Smooth muscle cell (in vitro differentiated cells): ENCODE measurements at regions not wholly inside any gene's neighbourhood (a gene's known extent, or its start where the extent isn't known, plus 50 kb on each side); places are given as distances from the start of the nearest gene placed in this dataset.
A peak's percentile ranks its signal among the peaks of the same experiment; 100 is the strongest.

Experiments
- DNase-seq: peaks from one replicate; lab custom pipeline; 2025; ENCODE audit not compliant: unreplicated experiment; lab: John Stamatoyannopoulos, UW
- H2AFZ ChIP-seq: fragments of 200-600 bp; sonication (generic); 2 replicates; pipeline ENCODE4 v1.6.0; 2016; ENCODE audit warnings: antibody characterized with exemption, low read depth, mild to moderate bottlenecking
- H3F3A ChIP-seq: fragments of 200-600 bp; sonication (generic); 2 replicates; pipeline ENCODE4 v1.6.0; 2017; ENCODE audit warnings: antibody characterized with exemption, low read depth
- H3K27ac ChIP-seq: fragments of 200-600 bp; sonication (generic); 2 replicates; pipeline ENCODE4 v1.5.1; 2016; ENCODE audit warnings: low read depth, mild to moderate bottlenecking
- H3K27me3 ChIP-seq: fragments of 200-600 bp; sonication (generic); 2 replicates; pipeline ENCODE4 v1.6.1; 2016; ENCODE audit warnings: low read depth, mild to moderate bottlenecking
- H3K36me3 ChIP-seq: fragments of 200-600 bp; sonication (generic); 2 replicates; pipeline ENCODE4 v1.5.1; 2016; ENCODE audit warnings: low read depth
- H3K4me1 ChIP-seq: fragments of 200-600 bp; sonication (generic); 2 replicates; pipeline ENCODE4 v1.5.1; 2016; ENCODE audit warnings: low read depth
- H3K4me2 ChIP-seq: fragments of 200-600 bp; sonication (generic); 2 replicates; pipeline ENCODE4 v1.6.0; 2016; ENCODE audit warnings: mild to moderate bottlenecking
- H3K4me3 ChIP-seq: fragments of 200-600 bp; sonication (generic); 2 replicates; pipeline ENCODE4 v1.5.1; 2016; ENCODE audit warnings: mild to moderate bottlenecking
- H3K79me2 ChIP-seq: fragments of 200-600 bp; sonication (generic); 2 replicates; pipeline ENCODE4 v1.6.0; 2016; ENCODE audit warnings: low read depth, mild to moderate bottlenecking
- H3K9ac ChIP-seq: fragments of 200-600 bp; sonication (generic); 2 replicates; pipeline ENCODE4 v1.6.0; 2016; ENCODE audit warnings: low read depth
- H3K9me3 ChIP-seq: fragments of 200-600 bp; sonication (generic); replicated peaks from 2 replicates; pipeline ENCODE4 v1.5.1; 2016; ENCODE audit warnings: low read depth
- H4K20me1 ChIP-seq: fragments of 200-600 bp; sonication (generic); 2 replicates; pipeline ENCODE4 v1.6.0; 2016; ENCODE audit warnings: low read depth
- WGBS: methylation state at CpG from one replicate; pipeline ENCODE4 v1.1.7; 2016; ENCODE audit warnings: low lambda C conversion rate; 5-methylcytosine and 5-hydroxymethylcytosine counted together
- TF ChIP-seq, protein P1 (sequence below): fragments of 200-600 bp; sonication (generic); IDR thresholded peaks from 2 replicates; pipeline ENCODE4 v1.5.1; 2017; ENCODE audit warnings: borderline replicate concordance, mild to moderate bottlenecking, antibody characterized with exemption; ENCODE audit not compliant: insufficient read depth, poor library complexity, severe bottlenecking

- Histone ChIP-seq H4K20me1 (peaks cover 30% of the 10 kb centered on the region), H3K79me2 (peaks cover 27% of the 10 kb centered on the region), H3K4me3 (no peak overlapping the region), H3K9me3 (no peaks in the 10 kb centered on the region), H3K4me1 (no peaks in the 10 kb centered on the region), H2AFZ (no peak overlapping the region), H3K36me3 (no peaks in the 10 kb centered on the region), H3K27me3 (no peaks in the 10 kb centered on the region), H3K9ac (no peak overlapping the region), H3K27ac (no peak overlapping the region), H3K4me2 (no peak overlapping the region), H3F3A (no peaks in the 10 kb centered on the region)
- 96% methylated on average over 8 of the region's 8 CpGs for WGBS
- TF ChIP-seq, protein P1, sequence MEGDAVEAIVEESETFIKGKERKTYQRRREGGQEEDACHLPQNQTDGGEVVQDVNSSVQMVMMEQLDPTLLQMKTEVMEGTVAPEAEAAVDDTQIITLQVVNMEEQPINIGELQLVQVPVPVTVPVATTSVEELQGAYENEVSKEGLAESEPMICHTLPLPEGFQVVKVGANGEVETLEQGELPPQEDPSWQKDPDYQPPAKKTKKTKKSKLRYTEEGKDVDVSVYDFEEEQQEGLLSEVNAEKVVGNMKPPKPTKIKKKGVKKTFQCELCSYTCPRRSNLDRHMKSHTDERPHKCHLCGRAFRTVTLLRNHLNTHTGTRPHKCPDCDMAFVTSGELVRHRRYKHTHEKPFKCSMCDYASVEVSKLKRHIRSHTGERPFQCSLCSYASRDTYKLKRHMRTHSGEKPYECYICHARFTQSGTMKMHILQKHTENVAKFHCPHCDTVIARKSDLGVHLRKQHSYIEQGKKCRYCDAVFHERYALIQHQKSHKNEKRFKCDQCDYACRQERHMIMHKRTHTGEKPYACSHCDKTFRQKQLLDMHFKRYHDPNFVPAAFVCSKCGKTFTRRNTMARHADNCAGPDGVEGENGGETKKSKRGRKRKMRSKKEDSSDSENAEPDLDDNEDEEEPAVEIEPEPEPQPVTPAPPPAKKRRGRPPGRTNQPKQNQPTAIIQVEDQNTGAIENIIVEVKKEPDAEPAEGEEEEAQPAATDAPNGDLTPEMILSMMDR: no peak
- DNase-seq: no peak
Measured at GRCh38 chr14:71514941-71515919, 417.0 kb upstream of the RGS6 start.

DNA sequence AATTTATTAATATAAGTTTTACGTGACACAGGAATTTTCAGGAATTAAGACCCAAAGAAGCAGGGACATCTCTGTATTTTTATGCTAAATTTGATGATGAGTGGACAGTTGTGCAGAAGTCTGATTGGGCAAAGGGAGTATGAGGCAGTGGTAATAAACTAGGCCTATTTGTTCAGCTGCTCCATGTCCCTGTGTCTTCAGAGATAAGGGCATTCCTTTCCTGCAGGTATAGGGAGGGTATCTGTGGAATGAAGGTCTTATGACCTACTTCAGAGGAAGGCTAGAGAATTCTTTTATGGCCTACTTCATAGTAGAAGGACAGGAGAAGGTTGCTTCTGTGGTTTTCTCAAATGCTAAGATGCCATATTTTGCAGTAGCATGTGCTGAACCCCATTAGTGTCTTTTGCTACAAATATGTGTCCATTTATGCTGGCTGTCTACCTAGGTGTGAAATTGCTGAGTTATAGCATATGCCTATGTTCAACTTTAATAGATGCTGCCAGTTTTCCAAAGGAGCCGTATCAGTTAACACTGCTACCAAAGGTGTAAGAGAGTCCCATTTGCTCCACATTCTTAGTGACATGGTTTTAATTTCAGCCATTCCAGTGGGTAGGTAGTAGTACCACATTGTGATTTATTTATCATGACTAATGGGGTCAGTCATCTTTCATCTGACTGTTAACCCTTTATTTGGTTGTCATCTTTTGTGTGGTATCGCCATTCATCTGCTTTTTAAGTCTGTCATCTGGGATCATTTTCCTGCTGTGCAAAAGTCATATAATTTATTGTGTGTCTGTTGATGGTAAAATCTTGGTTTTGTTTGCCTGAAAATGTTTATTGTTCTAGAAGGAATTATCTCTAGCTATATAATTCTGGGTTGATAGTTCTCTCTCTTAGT is 410.7 kb upstream of the RGS6 start:
- DNase-seq: no peak
- no peak overlapping the region for H3K4me3 ChIP-seq
- peaks cover 44% of the 10 kb centered on the region for H3K79me2 ChIP-seq
- peaks cover 27% of the 10 kb centered on the region for H4K20me1 ChIP-seq
- no peaks in the 10 kb centered on the region for H3K9me3 ChIP-seq
- H3K9ac ChIP-seq: no peak overlapping the region
- TF ChIP-seq, protein P1: no peak
- WGBS: 95% methylated on average over 3 of the region's 3 CpGs
- no peak overlapping the region for H2AFZ ChIP-seq
- peaks cover 7% of the 10 kb centered on the region for H3F3A ChIP-seq
- no peak overlapping the region for H3K4me2 ChIP-seq
- H3K36me3 ChIP-seq: no peaks in the 10 kb centered on the region
- H3K27me3 ChIP-seq: no peaks in the 10 kb centered on the region
- H3K4me1 ChIP-seq: peaks cover 5% of the 10 kb centered on the region
- no peak overlapping the region for H3K27ac ChIP-seq

DNA sequence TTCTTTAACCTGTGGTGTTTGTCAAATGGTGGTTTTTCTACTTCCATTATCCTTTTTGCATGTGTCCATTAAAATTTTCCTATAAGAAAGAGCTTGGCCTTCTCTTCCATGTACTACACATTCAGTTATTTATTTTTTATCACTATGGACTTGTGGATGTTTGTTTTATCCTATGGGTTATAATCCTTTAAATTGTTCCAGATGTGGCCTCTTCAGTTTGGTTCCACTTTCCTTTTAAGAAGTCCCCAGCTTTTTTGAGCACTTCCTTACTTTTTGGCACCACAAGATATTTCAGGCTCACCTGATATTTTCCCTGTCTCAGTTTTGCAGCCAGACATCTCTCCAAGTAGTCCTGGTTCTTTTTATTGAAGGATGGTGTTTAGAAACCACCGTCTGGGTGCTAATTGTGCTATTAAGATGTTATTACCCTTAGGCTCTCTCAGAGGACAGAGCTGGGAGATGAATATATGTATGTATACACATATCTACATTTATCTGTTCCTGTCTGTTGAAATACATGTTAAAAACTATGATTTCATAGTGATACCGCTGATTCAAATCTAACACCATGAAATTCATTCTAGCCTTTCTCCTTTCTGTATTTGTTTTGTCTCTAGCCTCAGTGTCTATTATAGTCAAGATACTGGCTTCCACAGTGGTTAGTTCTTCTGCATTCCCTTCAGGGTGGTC is 408.5 kb upstream of the RGS6 start:
- no peak overlapping the region for H3K9ac ChIP-seq
- H3K36me3 ChIP-seq: no peaks in the 10 kb centered on the region
- TF ChIP-seq, protein P1: no peak
- H3K27ac ChIP-seq: peak overlapping the region; percentile 65
- H3K27me3 ChIP-seq: no peaks in the 10 kb centered on the region
- peaks cover 5% of the 10 kb centered on the region for H3K4me1 ChIP-seq
- peak overlapping the region; percentile 69 for H3K4me2 ChIP-seq
- no peak for DNase-seq
- H4K20me1 ChIP-seq: peaks cover 32% of the 10 kb centered on the region
- 52% methylated on average over 2 of the region's 2 CpGs for WGBS
- H3K4me3 ChIP-seq: no peak overlapping the region
- H3F3A ChIP-seq: peaks cover 7% of the 10 kb centered on the region
- H3K79me2 ChIP-seq: peaks cover 54% of the 10 kb centered on the region
- H3K9me3 ChIP-seq: no peaks in the 10 kb centered on the region
- no peak overlapping the region for H2AFZ ChIP-seq
